Loucy (cell line): ENCODE measurements at regions not wholly inside any gene's neighbourhood (a gene's known extent, or its start where the extent isn't known, plus 50 kb on each side); places are given as distances from the start of the nearest gene placed in this dataset.

Experiments used
- H2AFZ ChIP-seq: fragments of 200-600 bp; sonication (generic); 2 replicates; pipeline ENCODE4 v1.6.0; 2016; ENCODE audit warnings: antibody characterized with exemption, mild to moderate bottlenecking, low read length, moderate library complexity
- H3F3A ChIP-seq: fragments of 200-600 bp; 2 replicates; pipeline ENCODE4 v1.6.0; 2016; ENCODE audit warnings: antibody characterized with exemption, low read depth, mild to moderate bottlenecking
- H3K27me3 ChIP-seq: fragments of 200-600 bp; sonication (generic); 2 replicates; pipeline ENCODE4 v1.6.1; 2014; ENCODE audit warnings: low read length, mild to moderate bottlenecking; ENCODE audit not compliant: insufficient read depth, poor library complexity, severe bottlenecking
- H3K36me3 ChIP-seq: fragments of 200-600 bp; sonication (generic); 2 replicates; pipeline ENCODE4 v1.6.1; 2016; ENCODE audit warnings: low read length; ENCODE audit not compliant: insufficient read depth
- H3K4me1 ChIP-seq: fragments of 200-600 bp; sonication (generic); 2 replicates; pipeline ENCODE4 v1.5.1; 2014; ENCODE audit warnings: low read length, mild to moderate bottlenecking; ENCODE audit not compliant: insufficient read depth, poor library complexity, severe bottlenecking
- H3K4me2 ChIP-seq: fragments of 200-600 bp; sonication (generic); 2 replicates; pipeline ENCODE4 v1.6.0; 2014; ENCODE audit warnings: antibody characterized with exemption, low read length, low read depth, mild to moderate bottlenecking; ENCODE audit not compliant: poor library complexity, severe bottlenecking
- H3K4me3 ChIP-seq: fragments of 200-600 bp; sonication (generic); 2 replicates; pipeline ENCODE4 v1.5.1; 2014; ENCODE audit warnings: low read length, mild to moderate bottlenecking, mixed read lengths; ENCODE audit not compliant: poor library complexity, severe bottlenecking
- H3K79me2 ChIP-seq: fragments of 200-600 bp; sonication (generic); 2 replicates; pipeline ENCODE4 v1.6.1; 2014; ENCODE audit warnings: low read length; ENCODE audit not compliant: insufficient read depth
- H3K9ac ChIP-seq: fragments of 200-600 bp; sonication (generic); 2 replicates; pipeline ENCODE4 v1.6.0; 2014; ENCODE audit warnings: mild to moderate bottlenecking, low read depth, low read length, moderate library complexity; ENCODE audit not compliant: poor library complexity, severe bottlenecking
- H3K9me2 ChIP-seq: fragments of 200-600 bp; sonication (generic); replicated peaks from 2 replicates; pipeline ENCODE4 v1.6.1; 2016; ENCODE audit warnings: low read depth, low read length, mixed read lengths
- H3K9me3 ChIP-seq: fragments of 200-600 bp; sonication (generic); 2 replicates; pipeline ENCODE4 v1.6.1; 2014; ENCODE audit warnings: mild to moderate bottlenecking, antibody characterized with exemption, low read length, low read depth; ENCODE audit not compliant: insufficient read depth
- H4K20me1 ChIP-seq: fragments of 200-600 bp; sonication (generic); 2 replicates; pipeline ENCODE4 v1.6.0; 2014; ENCODE audit warnings: antibody characterized with exemption, low read length, mild to moderate bottlenecking; ENCODE audit not compliant: insufficient read depth, poor library complexity, severe bottlenecking
- CTCF ChIP-seq: fragments of 200-600 bp; sonication (generic); conservative IDR thresholded peaks from 2 replicates; pipeline ENCODE4 v1.5.1; 2014; ENCODE audit warnings: mild to moderate bottlenecking, antibody characterized with exemption, low read length
- EZH2phosphoT487 ChIP-seq: fragments of 200-600 bp; IDR thresholded peaks from 2 replicates; pipeline ENCODE4 v1.6.1; 2018; ENCODE audit warnings: antibody characterized with exemption, mild to moderate bottlenecking, moderate library complexity, borderline replicate concordance

- Histone ChIP-seq H3K27me3 (no peaks in the 10 kb centered on the region), H3K4me1 (no peaks in the 10 kb centered on the region)
Measured at GRCh38 chr3:159144472-159144871, 342.6 kb downstream of the MFSD1 start.

GRCh38 chr3:159144891-159145290 lies 343.0 kb downstream of the MFSD1 start:
- Histone ChIP-seq H3K4me2 (no peak overlapping the region), H3K9me3 (no peaks in the 10 kb centered on the region), H3K4me1 (no peaks in the 10 kb centered on the region), H3K27me3 (no peaks in the 10 kb centered on the region), H3K9ac (no peak overlapping the region), H3K4me3 (no peak overlapping the region), H2AFZ (no peak overlapping the region), H3K36me3 (no peaks in the 10 kb centered on the region), H3K79me2 (no peaks in the 10 kb centered on the region), H3K9me2 (no peaks in the 10 kb centered on the region), H3F3A (no peaks in the 10 kb centered on the region), H4K20me1 (no peaks in the 10 kb centered on the region)
- TF ChIP-seq EZH2phosphoT487: no peak
- TF ChIP-seq CTCF: no peak

More at GRCh38 chr3:159144472-159144871, 342.6 kb downstream of the MFSD1 start:
- no peak overlapping the region for H3K4me3 ChIP-seq
- H3K9me2 ChIP-seq: no peaks in the 10 kb centered on the region
- TF ChIP-seq CTCF (no peak), EZH2phosphoT487 (no peak)
- no peak overlapping the region for H3K9ac ChIP-seq
- H3K4me2 ChIP-seq: no peak overlapping the region
- no peaks in the 10 kb centered on the region for H3K36me3 ChIP-seq
- H2AFZ ChIP-seq: no peak overlapping the region
- H3K9me3 ChIP-seq: no peaks in the 10 kb centered on the region
- H3F3A ChIP-seq: no peaks in the 10 kb centered on the region
- no peaks in the 10 kb centered on the region for H3K79me2 ChIP-seq
- H4K20me1 ChIP-seq: no peaks in the 10 kb centered on the region

GRCh38 chr3:159146392-159146791 lies 344.5 kb downstream of the MFSD1 start:
- H3F3A ChIP-seq: no peaks in the 10 kb centered on the region
- no peak overlapping the region for H3K4me2 ChIP-seq
- no peak overlapping the region for H3K9ac ChIP-seq
- no peaks in the 10 kb centered on the region for H3K9me3 ChIP-seq
- H2AFZ ChIP-seq: no peak overlapping the region
- H3K36me3 ChIP-seq: no peaks in the 10 kb centered on the region
- H3K9me2 ChIP-seq: no peaks in the 10 kb centered on the region
- no peaks in the 10 kb centered on the region for H4K20me1 ChIP-seq
- no peak for TF ChIP-seq EZH2phosphoT487
- TF ChIP-seq CTCF: no peak
- H3K4me1 ChIP-seq: no peaks in the 10 kb centered on the region
- no peaks in the 10 kb centered on the region for H3K79me2 ChIP-seq
- no peaks in the 10 kb centered on the region for H3K27me3 ChIP-seq
- H3K4me3 ChIP-seq: no peak overlapping the region
